ENCODE measurements at regions not wholly inside any gene's neighbourhood (a gene's known extent, or its start where the extent isn't known, plus 50 kb on each side); places are given as distances from the start of the nearest gene placed in this dataset.

DNA sequence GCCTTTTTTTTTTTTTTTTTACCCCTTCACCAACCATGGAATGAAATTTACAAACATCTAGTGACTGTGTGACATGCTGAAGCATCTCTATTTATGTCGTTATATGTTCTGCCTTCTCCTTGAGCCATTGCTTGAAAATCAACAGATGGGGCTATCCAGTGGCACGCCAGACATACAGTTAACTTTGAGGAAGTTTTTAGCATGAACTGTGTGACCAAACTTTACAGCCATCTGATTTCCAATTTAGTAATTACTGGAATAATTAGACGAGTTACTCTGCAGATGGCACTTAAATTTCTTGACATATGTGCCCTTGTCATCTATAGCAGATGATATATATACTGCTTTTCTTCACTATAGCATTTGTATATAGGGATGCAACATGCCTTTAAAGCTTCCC lies 192.1 kb downstream of the SNAPC1 start:
- BruUV-seq (replicated peaks): no TSS peak
- POLR2A ChIA-PET: no interaction called here
- H2AFZ ChIP-seq (ENCODE audit: low read length): no peak overlapping the region
- no peaks in the 10 kb centered on the region for H3K79me2 ChIP-seq (ENCODE audit: insufficient read depth, low read length)
- no peaks in the 10 kb centered on the region for H3K27me3 ChIP-seq (ENCODE audit: control insufficient read depth in 1 of 2, insufficient read depth in 2 of 2, low read length in 2 of 2)
- H3K36me3 ChIP-seq (replicated peaks in 1 of 2; ENCODE audit: control insufficient read depth in 1 of 2, insufficient read depth in 2 of 2, low read length in 2 of 2): no peaks in the 10 kb centered on the region
- peaks cover 5% of the 10 kb centered on the region for H3K9me3 ChIP-seq (ENCODE audit: low read length)
- in situ Hi-C loops (cut with HindIII; ENCODE audit: extremely low pct_ligation_motif_present, low pct_unique_long_range_greater_than_20kb) (no loop called here), intact Hi-C loops (cut with micrococcal nuclease; ENCODE audit: unreplicated experiment) (no loop called here)
- no peaks in the 10 kb centered on the region for H4K20me1 ChIP-seq (ENCODE audit: insufficient read depth, low read length)
- WGBS (ENCODE audit: low lambda C conversion rate): 3% methylated on average over 3 of the region's 3 CpGs
- H3K4me1 ChIP-seq (ENCODE audit: insufficient read depth, low read length): no peaks in the 10 kb centered on the region
- no peak overlapping the region for H3K4me3 ChIP-seq (replicated peaks in 1 of 3; ENCODE audit: insufficient read depth in 1 of 3, low read depth in 2 of 3, low read length in 3 of 3)
- DNase-seq (ENCODE audit: low spot score) (no peak), ATAC-seq (no peak), FAIRE-seq (no peak)
- no peak overlapping the region for H3K9ac ChIP-seq (ENCODE audit: insufficient read depth, low read depth, low read length)
- H3K4me2 ChIP-seq (ENCODE audit: low read depth, low read length): no peak overlapping the region
- H3K27ac ChIP-seq (ENCODE audit: extremely low read length, insufficient read depth, low read length): no peak overlapping the region
- TF ChIP-seq, protein P1, sequence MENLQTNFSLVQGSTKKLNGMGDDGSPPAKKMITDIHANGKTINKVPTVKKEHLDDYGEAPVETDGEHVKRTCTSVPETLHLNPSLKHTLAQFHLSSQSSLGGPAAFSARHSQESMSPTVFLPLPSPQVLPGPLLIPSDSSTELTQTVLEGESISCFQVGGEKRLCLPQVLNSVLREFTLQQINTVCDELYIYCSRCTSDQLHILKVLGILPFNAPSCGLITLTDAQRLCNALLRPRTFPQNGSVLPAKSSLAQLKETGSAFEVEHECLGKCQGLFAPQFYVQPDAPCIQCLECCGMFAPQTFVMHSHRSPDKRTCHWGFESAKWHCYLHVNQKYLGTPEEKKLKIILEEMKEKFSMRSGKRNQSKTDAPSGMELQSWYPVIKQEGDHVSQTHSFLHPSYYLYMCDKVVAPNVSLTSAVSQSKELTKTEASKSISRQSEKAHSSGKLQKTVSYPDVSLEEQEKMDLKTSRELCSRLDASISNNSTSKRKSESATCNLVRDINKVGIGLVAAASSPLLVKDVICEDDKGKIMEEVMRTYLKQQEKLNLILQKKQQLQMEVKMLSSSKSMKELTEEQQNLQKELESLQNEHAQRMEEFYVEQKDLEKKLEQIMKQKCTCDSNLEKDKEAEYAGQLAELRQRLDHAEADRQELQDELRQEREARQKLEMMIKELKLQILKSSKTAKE (CRISPR knock-in tag; IDR thresholded peaks at IDR 0.05; ENCODE audit: borderline replicate concordance): no peak
- TF ChIP-seq ZNF446 (CRISPR knock-in tag; IDR thresholded peaks at IDR 0.05) (no peak), PHF8 (CRISPR knock-in tag; IDR thresholded peaks at IDR 0.05) (no peak), HNRNPK (IDR thresholded peaks at IDR 0.05; ENCODE audit: low read depth, low read length, poor library complexity, severe bottlenecking) (no peak), TAF1 (CRISPR knock-in tag; IDR thresholded peaks at IDR 0.05) (no peak), ZSCAN25 (CRISPR knock-in tag; IDR thresholded peaks at IDR 0.05) (no peak), REL (CRISPR knock-in tag; conservative IDR thresholded peaks at IDR 0.05) (no peak), KLF9 (CRISPR knock-in tag; IDR thresholded peaks at IDR 0.05; ENCODE audit: low read depth) (no peak), MTF2 (CRISPR knock-in tag; IDR thresholded peaks at IDR 0.05; ENCODE audit: borderline replicate concordance) (no peak), ZNF562 (CRISPR knock-in tag; IDR thresholded peaks at IDR 0.05; ENCODE audit: borderline replicate concordance) (no peak), KDM5A (IDR thresholded peaks at IDR 0.05; ENCODE audit: borderline replicate concordance, low read length) (no peak), PRMT3 (CRISPR knock-in tag; IDR thresholded peaks at IDR 0.05; ENCODE audit: borderline replicate concordance, low read depth) (no peak), NFE2 (CRISPR knock-in tag; IDR thresholded peaks at IDR 0.05) (no peak), PAWR (CRISPR knock-in tag; IDR thresholded peaks at IDR 0.05; ENCODE audit: borderline replicate concordance) (no peak), ZC3H13 (CRISPR knock-in tag; IDR thresholded peaks at IDR 0.05) (no peak)
- TF ChIP-seq, protein P2, sequence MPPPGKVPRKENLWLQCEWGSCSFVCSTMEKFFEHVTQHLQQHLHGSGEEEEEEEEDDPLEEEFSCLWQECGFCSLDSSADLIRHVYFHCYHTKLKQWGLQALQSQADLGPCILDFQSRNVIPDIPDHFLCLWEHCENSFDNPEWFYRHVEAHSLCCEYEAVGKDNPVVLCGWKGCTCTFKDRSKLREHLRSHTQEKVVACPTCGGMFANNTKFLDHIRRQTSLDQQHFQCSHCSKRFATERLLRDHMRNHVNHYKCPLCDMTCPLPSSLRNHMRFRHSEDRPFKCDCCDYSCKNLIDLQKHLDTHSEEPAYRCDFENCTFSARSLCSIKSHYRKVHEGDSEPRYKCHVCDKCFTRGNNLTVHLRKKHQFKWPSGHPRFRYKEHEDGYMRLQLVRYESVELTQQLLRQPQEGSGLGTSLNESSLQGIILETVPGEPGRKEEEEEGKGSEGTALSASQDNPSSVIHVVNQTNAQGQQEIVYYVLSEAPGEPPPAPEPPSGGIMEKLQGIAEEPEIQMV (CRISPR knock-in tag; IDR thresholded peaks at IDR 0.05; ENCODE audit: low read depth): no peak
- TF ChIP-seq, protein P3, sequence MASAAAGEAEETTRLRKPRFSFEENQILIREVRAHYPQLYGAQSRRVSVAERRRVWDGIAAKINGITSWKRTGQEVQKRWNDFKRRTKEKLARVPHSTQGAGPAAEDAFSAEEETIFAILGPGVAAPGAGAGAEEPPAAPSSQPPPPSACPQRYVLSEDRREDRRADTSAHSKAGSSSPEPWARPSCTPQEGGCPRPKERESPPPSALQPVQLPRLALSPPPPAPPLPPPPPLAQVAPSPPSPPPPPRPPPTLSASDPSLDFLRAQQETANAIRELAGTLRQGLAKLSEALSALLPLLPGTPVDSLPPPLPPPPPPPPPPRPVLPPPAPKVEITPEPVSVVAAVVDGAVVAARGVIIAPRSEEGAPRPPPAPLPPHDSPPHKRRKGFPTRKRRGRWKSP (CRISPR knock-in tag; IDR thresholded peaks at IDR 0.05): no peak
- TF ChIP-seq, protein P4, sequence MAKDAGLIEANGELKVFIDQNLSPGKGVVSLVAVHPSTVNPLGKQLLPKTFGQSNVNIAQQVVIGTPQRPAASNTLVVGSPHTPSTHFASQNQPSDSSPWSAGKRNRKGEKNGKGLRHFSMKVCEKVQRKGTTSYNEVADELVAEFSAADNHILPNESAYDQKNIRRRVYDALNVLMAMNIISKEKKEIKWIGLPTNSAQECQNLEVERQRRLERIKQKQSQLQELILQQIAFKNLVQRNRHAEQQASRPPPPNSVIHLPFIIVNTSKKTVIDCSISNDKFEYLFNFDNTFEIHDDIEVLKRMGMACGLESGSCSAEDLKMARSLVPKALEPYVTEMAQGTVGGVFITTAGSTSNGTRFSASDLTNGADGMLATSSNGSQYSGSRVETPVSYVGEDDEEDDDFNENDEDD (CRISPR knock-in tag; IDR thresholded peaks at IDR 0.05; ENCODE audit: borderline replicate concordance): no peak
- CTCF ChIA-PET (ENCODE audit: low intra/inter-chr PET ratio, low total read pairs): no interaction called here

Measured in HepG2 (cell line).